Gastroesophageal sphincter (tissue), 4 donors: ENCODE measurements at regions not wholly inside any gene's neighbourhood (a gene's known extent, or its start where the extent isn't known, plus 50 kb on each side); places are given as distances from the start of the nearest gene placed in this dataset.

Source experiments
- ATAC-seq: fragments of 150-250 bp; one replicate; pipeline ENCODE4 v1.9.1; 2016; ENCODE audit warnings: mild to moderate bottlenecking, moderate library complexity
- H3K27ac ChIP-seq, 4 donors: fragments of 200-600 bp; sonication (generic) in 3 of 4; 1 replicate in 3 of 4; 2 replicates in 1 of 4; pipeline ENCODE4 v1.5.1; 2016 to 2019
- H3K27me3 ChIP-seq: fragments of 200-600 bp; sonication (generic); one replicate; pipeline ENCODE4 v1.5.1; 2019
- H3K36me3 ChIP-seq, 2 donors: fragments of 200-600 bp; sonication (generic); one replicate each; pipeline ENCODE4 v1.5.1; 2019; ENCODE audit warnings: control low read depth in 1 of 2
- H3K4me1 ChIP-seq, 3 donors: fragments of 200-600 bp; sonication (generic); 1 replicate in 2 of 3; 2 replicates in 1 of 3; pipeline ENCODE4 v1.5.1; 2016 to 2019; ENCODE audit warnings: control low read depth in 2 of 3
- H3K4me3 ChIP-seq, 2 donors: fragments of 200-600 bp; sonication (generic); one replicate each; pipeline ENCODE4 v1.5.1; 2019; ENCODE audit warnings: mild to moderate bottlenecking in 1 of 2, moderate library complexity in 1 of 2
- H3K9me3 ChIP-seq, 3 donors: fragments of 200-600 bp; sonication (generic); one replicate each; pipeline ENCODE4 v1.5.1; 2017 to 2019; ENCODE audit warnings: control low read depth in 2 of 3
- CTCF ChIP-seq, 4 experiments: fragments of 200-600 bp in 2 of 4; fragments of 450-650 bp in 2 of 4; sonication (generic) in 1 of 4; IDR thresholded peaks; one replicate each; pipeline ENCODE4 v1.5.1; 2017 to 2019; ENCODE audit warnings: antibody characterized with exemption in 4 of 4, mild to moderate bottlenecking in 2 of 4, moderate library complexity in 2 of 4
- EP300 ChIP-seq: sonication (generic); formaldehyde crosslinking; IDR thresholded peaks from one replicate; pipeline ENCODE4 v1.6.1; 2017; ENCODE audit warnings: antibody characterized with exemption, mild to moderate bottlenecking
- POLR2A ChIP-seq, 2 donors: fragments of 450-650 bp; IDR thresholded peaks; one replicate each; pipeline ENCODE4 v1.6.1; 2017; ENCODE audit warnings: antibody characterized with exemption in 2 of 2, mild to moderate bottlenecking in 2 of 2, moderate library complexity in 1 of 2
- POLR2AphosphoS5 ChIP-seq: sonication (generic); formaldehyde crosslinking; IDR thresholded peaks from one replicate; pipeline ENCODE4 v1.6.1; 2017; ENCODE audit warnings: antibody characterized with exemption
- WGBS, 2 donors: methylation state at CpG; one replicate each; pipeline ENCODE4 v1.1.5; 2018; ENCODE audit warnings: low coverage in 1 of 2; 5-methylcytosine and 5-hydroxymethylcytosine counted together

- no peaks in the 10 kb centered on the region for H3K4me1 ChIP-seq
- H3K9me3 ChIP-seq: peaks cover 0 to 7% (median 0%) of the 10 kb centered on the region in 3 donors
- H3K36me3 ChIP-seq: no peaks in the 10 kb centered on the region
- H3K4me3 ChIP-seq: no peak overlapping the region
- H3K27me3 ChIP-seq: no peaks in the 10 kb centered on the region
- TF ChIP-seq POLR2A (IDR thresholded peaks at IDR 0.05): no peak
- TF ChIP-seq EP300: no peak
- TF ChIP-seq CTCF (IDR thresholded peaks at IDR 0.05): no peak
- no peak for TF ChIP-seq POLR2AphosphoS5
- WGBS, 2 donors: 51 to 86% methylated on average over 1 to 2 of the region's 2 CpGs
- no peak overlapping the region for H3K27ac ChIP-seq
- ATAC-seq: no peak
Measured at GRCh38 chr18:22060361-22060760, 109.0 kb upstream of the GATA6 start.

- no peaks in the 10 kb centered on the region for H3K9me3 ChIP-seq
- no peaks in the 10 kb centered on the region for H3K4me1 ChIP-seq
- H3K4me3 ChIP-seq: no peak overlapping the region
- TF ChIP-seq EP300 (no peak), POLR2A (IDR thresholded peaks at IDR 0.05) (no peak)
- no peak overlapping the region for H3K27ac ChIP-seq
- H3K27me3 ChIP-seq: no peaks in the 10 kb centered on the region
- 81 to 100% methylated on average over 1 to 2 of the region's 4 CpGs for whole genome bisulfite sequencing, 2 donors
- no peaks in the 10 kb centered on the region for H3K36me3 ChIP-seq
- no peak for ATAC-seq
Measured at GRCh38 chr18:22063102-22063501, 106.3 kb upstream of the GATA6 start.

GRCh38 chr18:22063672-22064071, 105.7 kb upstream of the GATA6 start:
- Histone ChIP-seq H3K27me3 (no peaks in the 10 kb centered on the region), H3K4me3 (no peak overlapping the region), H3K4me1 (no peaks in the 10 kb centered on the region), H3K9me3 (no peaks in the 10 kb centered on the region), H3K27ac (no peak overlapping the region), H3K36me3 (no peaks in the 10 kb centered on the region)
- no peak for ATAC-seq
- 93% methylated on average over 3 of the region's 3 CpGs; no CpG with 5 or more reads in 1 of the 2 donors for WGBS, 2 donors
- TF ChIP-seq CTCF (IDR thresholded peaks at IDR 0.05): no peak
- no peak for TF ChIP-seq EP300
- no peak for TF ChIP-seq POLR2AphosphoS5

GRCh38 chr18:22064581-22064980, 104.8 kb upstream of the GATA6 start:
- H3K36me3 ChIP-seq: no peaks in the 10 kb centered on the region
- no peaks in the 10 kb centered on the region for H3K9me3 ChIP-seq
- TF ChIP-seq POLR2AphosphoS5: no peak
- TF ChIP-seq EP300: no peak
- no peak for TF ChIP-seq POLR2A (IDR thresholded peaks at IDR 0.05)
- TF ChIP-seq CTCF (IDR thresholded peaks at IDR 0.05): no peak
- H3K4me3 ChIP-seq: no peak overlapping the region
- H3K27me3 ChIP-seq: no peaks in the 10 kb centered on the region
- H3K27ac ChIP-seq: no peak overlapping the region
- 67 to 68% methylated on average over 4 to 5 of the region's 7 CpGs for WGBS, 2 donors
- no peaks in the 10 kb centered on the region for H3K4me1 ChIP-seq
- ATAC-seq: no peak

GRCh38 chr18:22065311-22065710, 104.1 kb upstream of the GATA6 start:
- no peak for ATAC-seq
- Histone ChIP-seq H3K36me3 (no peaks in the 10 kb centered on the region), H3K4me1 (no peaks in the 10 kb centered on the region), H3K9me3 (no peaks in the 10 kb centered on the region), H3K4me3 (no peak overlapping the region), H3K27me3 (no peaks in the 10 kb centered on the region), H3K27ac (no peak overlapping the region)
- WGBS, 2 donors: 55 to 80% methylated on average over 1 to 4 of the region's 5 CpGs
- TF ChIP-seq CTCF (IDR thresholded peaks at IDR 0.05): no peak
- no peak for TF ChIP-seq POLR2A (IDR thresholded peaks at IDR 0.05)
- no peak for TF ChIP-seq EP300
- TF ChIP-seq POLR2AphosphoS5: no peak

- TF ChIP-seq POLR2AphosphoS5 (no peak), POLR2A (IDR thresholded peaks at IDR 0.05) (no peak), CTCF (IDR thresholded peaks at IDR 0.05) (no peak), EP300 (no peak)
Measured at GRCh38 chr18:22066083-22066485, 103.3 kb upstream of the GATA6 start.

More at GRCh38 chr18:22066083-22066485, 103.3 kb upstream of the GATA6 start:
- H3K36me3 ChIP-seq: no peaks in the 10 kb centered on the region
- 78 to 92% methylated on average over 2 to 4 of the region's 9 CpGs for WGBS, 2 donors
- ATAC-seq: no peak
- H3K9me3 ChIP-seq: no peaks in the 10 kb centered on the region
- H3K27me3 ChIP-seq: no peaks in the 10 kb centered on the region
- H3K4me3 ChIP-seq: no peak overlapping the region
- H3K4me1 ChIP-seq: no peaks in the 10 kb centered on the region
- no peak overlapping the region for H3K27ac ChIP-seq
